Colonic mucosa (tissue), 4 donors: ENCODE measurements at regions not wholly inside any gene's neighbourhood (a gene's known extent, or its start where the extent isn't known, plus 50 kb on each side); places are given as distances from the start of the nearest gene placed in this dataset.

Source experiments
- DNase-seq: peaks from one replicate; pipeline ENCODE4 v3.0.0-alpha.2; 2020
- H3K27ac ChIP-seq: fragments of 200-600 bp; one replicate; pipeline ENCODE4 v1.8.0; 2021
- H3K27me3 ChIP-seq: fragments of 200-600 bp; one replicate; pipeline ENCODE4 v1.8.0; 2021
- H3K36me3 ChIP-seq: fragments of 200-600 bp; one replicate; pipeline ENCODE4 v1.8.0; 2021
- H3K4me1 ChIP-seq: fragments of 200-600 bp; one replicate; pipeline ENCODE4 v1.8.0; 2021; ENCODE audit warnings: mild to moderate bottlenecking
- H3K4me3 ChIP-seq: fragments of 200-600 bp; one replicate; pipeline ENCODE4 v1.8.0; 2021
- H3K9ac ChIP-seq, 2 donors: one replicate each; pipeline ENCODE4 v1.7.0; 2013; ENCODE audit warnings: control low read depth in 2 of 2, low read depth in 2 of 2, low read length in 2 of 2
- H3K9me3 ChIP-seq: fragments of 200-600 bp; one replicate; pipeline ENCODE4 v1.8.0; 2021
- CTCF ChIP-seq: fragments of 200-600 bp; IDR thresholded peaks from one replicate; pipeline ENCODE4 v1.8.0; 2022; ENCODE audit warnings: antibody characterized with exemption, mild to moderate bottlenecking
- intact Hi-C: fragments of 100-400 bp; cut with DNase I; formaldehyde crosslinking; loops from one replicate; pipeline ENCODE4 v1.14.1; 2022
- donor health status: healthy.
- donor health status: DM: no; HTN: no; CAD: no.
- donor health status: DM: no; HTN: no; CAD: no.

- DNase-seq = no peak
- H3K27me3 ChIP-seq = no peaks in the 10 kb centered on the region
- no peak overlapping the region for H3K27ac ChIP-seq
- H3K9me3 ChIP-seq = no peaks in the 10 kb centered on the region
- no peak overlapping the region for H3K9ac ChIP-seq
- H3K4me3 ChIP-seq = no peak overlapping the region
- H3K4me1 ChIP-seq = no peaks in the 10 kb centered on the region
- H3K36me3 ChIP-seq = no peaks in the 10 kb centered on the region
- no peak for TF ChIP-seq CTCF
- intact Hi-C loops = no loop called here
Observed at GRCh38 chr11:122354025-122354697, 238.1 kb upstream of the BLID start.

DNA sequence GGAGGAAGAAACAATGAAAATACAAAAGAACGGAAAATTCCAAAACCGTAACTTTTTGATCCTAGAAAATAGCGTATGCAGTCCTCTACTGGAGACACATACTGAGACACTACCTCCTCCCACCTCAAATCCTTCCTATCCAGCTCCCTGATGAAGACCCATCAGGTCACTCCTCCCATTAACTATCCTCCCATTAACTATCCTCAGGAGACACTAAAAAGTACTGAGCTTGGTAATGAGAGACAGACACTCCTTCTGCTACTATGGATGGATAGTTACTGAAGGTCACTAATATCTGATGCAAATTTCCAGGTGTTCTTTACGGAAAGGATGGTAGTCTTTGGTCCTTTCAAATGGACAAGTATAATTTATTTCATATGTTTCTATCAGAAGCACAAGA, 237.5 kb upstream of the BLID start:
- no peak for TF ChIP-seq CTCF
- intact Hi-C loops = no loop called here
- Histone ChIP-seq H3K27ac (no peak overlapping the region), H3K9me3 (no peaks in the 10 kb centered on the region), H3K4me3 (no peak overlapping the region), H3K36me3 (no peaks in the 10 kb centered on the region), H3K4me1 (no peaks in the 10 kb centered on the region), H3K27me3 (no peaks in the 10 kb centered on the region), H3K9ac (no peak overlapping the region)
- no peak for DNase-seq

DNA sequence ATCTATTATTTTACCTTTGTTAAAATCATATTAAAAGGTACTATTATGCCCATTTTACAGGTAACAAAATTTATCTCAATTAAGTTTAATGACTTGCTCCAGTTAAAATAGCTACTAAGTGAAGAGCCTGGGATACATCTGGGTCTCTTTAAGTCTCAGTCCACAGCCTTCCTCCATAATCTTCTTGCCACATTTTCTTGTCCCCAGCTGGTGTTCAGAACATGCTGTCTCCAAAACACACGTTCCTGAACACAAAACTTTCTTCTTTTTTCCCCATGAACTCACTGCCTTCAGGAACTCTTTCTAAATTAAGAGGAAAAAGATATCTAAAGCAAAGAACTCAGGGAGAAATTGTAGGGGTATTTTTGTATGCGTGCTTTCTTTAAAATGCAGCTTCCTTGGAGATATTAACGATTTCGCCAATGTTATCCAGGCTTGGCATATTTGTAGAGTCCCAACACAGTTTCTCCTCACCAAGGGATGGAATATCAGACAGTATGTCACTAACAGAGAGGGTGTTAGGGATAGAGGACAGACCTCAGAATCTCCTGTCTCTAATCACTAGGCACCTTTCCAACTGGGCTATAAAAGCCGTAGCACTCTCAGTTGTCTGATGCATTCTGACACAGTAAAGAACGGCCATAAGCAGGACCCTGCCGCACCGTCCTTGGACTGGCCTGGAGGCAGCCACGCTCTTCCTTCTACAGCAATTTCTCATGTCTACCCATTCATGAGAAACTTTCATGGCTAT, 232.8 kb upstream of the BLID start:
- Histone ChIP-seq H3K4me1 (no peaks in the 10 kb centered on the region), H3K9me3 (no peaks in the 10 kb centered on the region), H3K4me3 (no peak overlapping the region), H3K36me3 (no peaks in the 10 kb centered on the region), H3K27me3 (no peaks in the 10 kb centered on the region), H3K27ac (no peak overlapping the region), H3K9ac (no peak overlapping the region)
- no peak for TF ChIP-seq CTCF
- DNase-seq = no peak
- intact Hi-C loops = no loop called here

- TF ChIP-seq CTCF = no peak
- no peak overlapping the region for H3K4me3 ChIP-seq
- intact Hi-C loops = no loop called here
Observed at GRCh38 chr11:122346006-122346405, 230.0 kb upstream of the BLID start.

DNA sequence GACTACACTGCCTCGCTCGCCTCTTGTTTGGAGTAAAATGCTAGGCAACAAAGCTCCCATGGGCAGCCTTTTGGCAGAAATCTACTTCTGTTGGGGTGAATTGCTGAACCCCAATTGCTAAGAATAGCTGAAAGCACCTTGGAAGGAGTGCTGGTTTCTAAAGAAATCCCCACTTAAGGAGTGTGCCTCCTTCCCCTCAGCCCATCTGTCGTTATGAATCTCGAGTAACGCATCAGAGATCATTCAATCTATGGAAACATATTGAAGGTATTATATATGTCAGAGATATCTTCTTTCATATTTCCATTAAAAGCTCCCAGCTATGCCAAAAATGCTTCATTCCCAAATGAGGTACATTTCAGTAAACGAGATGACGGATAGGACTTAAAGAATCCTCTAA, 229.6 kb upstream of the BLID start:
- Histone ChIP-seq H3K27ac (no peak overlapping the region), H3K9ac (no peak overlapping the region), H3K27me3 (no peaks in the 10 kb centered on the region), H3K4me1 (no peaks in the 10 kb centered on the region), H3K4me3 (no peak overlapping the region), H3K36me3 (no peaks in the 10 kb centered on the region), H3K9me3 (no peaks in the 10 kb centered on the region)
- intact Hi-C loops = no loop called here
- DNase-seq = no peak
- TF ChIP-seq CTCF = no peak

More at GRCh38 chr11:122346006-122346405, 230.0 kb upstream of the BLID start:
- no peaks in the 10 kb centered on the region for H3K9me3 ChIP-seq
- no peaks in the 10 kb centered on the region for H3K27me3 ChIP-seq
- H3K27ac ChIP-seq = no peak overlapping the region
- H3K36me3 ChIP-seq = no peaks in the 10 kb centered on the region
- no peak overlapping the region for H3K9ac ChIP-seq
- H3K4me1 ChIP-seq = no peaks in the 10 kb centered on the region
- DNase-seq = no peak
